ENCODE measurements at regions not wholly inside any gene's neighbourhood (a gene's known extent, or its start where the extent isn't known, plus 50 kb on each side); places are given as distances from the start of the nearest gene placed in this dataset.
"Not testable (repeated sequence)": the region's sequence is repeated elsewhere in the genome, so short reads cannot be mapped to it uniquely, and the experiment has no call there.

DNA sequence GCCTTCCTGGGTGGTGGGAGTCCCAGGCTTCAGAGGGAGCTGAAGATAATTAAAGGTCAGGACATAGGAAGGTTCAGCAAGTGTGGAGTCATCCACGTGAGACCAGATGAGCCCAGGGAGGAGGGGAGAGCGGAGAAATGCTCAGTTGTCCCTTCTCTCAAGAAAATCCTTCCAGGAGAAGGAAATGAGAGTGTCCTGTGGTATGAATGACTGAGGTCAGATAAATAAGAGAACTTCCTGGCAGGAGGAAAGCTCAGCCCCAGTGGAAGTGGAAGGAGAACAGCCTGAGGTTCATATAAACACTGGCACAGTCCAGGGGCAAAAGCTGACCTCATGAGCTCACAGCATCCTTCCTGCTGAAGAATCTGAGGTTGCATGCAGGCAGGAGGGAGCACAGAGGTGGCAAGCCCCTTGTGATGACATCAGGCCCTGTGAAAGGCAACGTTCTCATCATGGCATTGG, 97.6 kb downstream of the NAV1 start:
- H3K9me3 Mint-ChIP-seq, result no peaks in the 10 kb centered on the region
- H3K4me3 Mint-ChIP-seq, result no peak overlapping the region
- peaks cover 0 to 7% (median 2%) of the 10 kb centered on the region in 3 donors for H3K27me3 Mint-ChIP-seq (ENCODE audit: low read depth in 3 of 3)
- no peak overlapping the region for H3K27ac Mint-ChIP-seq
- no peak for DNase-seq
- H3K4me1 Mint-ChIP-seq, result no peaks in the 10 kb centered on the region
- no peaks in the 10 kb centered on the region for H3K36me3 Mint-ChIP-seq

DNA sequence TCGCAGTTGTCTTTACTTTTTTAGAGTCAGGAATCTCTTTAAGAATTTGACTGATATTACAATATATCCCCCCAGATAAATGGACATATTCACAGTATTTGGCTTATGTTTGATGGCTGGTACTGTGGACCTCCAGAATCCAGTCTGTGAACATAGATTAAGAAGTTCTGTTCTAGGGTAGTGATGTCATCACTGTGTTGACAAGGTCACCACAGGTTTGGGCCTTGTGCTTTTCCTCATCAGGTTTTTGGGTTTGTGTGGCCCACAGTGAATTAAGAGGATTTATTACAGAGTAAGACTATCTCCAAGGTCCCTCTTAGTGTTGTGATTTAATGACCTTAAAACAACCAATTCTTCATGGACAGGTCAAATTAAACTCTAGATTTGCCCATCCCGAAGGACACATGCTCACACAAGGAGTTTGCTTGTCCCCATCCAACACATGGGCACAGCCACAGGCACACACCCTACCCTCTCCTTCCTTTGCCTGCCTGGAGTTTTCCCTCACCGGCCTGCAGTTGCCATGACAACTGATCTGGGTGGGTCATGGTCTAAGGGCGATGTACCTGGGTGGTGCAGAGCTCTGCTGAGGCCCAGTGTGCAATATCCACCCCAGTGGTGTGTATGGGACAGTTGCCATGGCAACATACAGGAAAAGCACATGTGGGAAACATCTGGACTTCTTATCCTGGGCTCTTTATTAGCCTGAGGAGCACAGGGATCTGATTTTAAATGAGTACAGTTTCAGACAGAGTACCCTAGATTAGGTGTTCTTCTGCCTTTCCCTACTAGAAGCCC, 98.6 kb downstream of the NAV1 start:
- Mint-ChIP-seq H3K4me1 (no peaks in the 10 kb centered on the region), H3K36me3 (no peaks in the 10 kb centered on the region), H3K27me3 (ENCODE audit: low read depth in 3 of 3) (peaks cover 0 to 7% (median under 1%) of the 10 kb centered on the region in 3 donors), H3K27ac (no peak overlapping the region), H3K9me3 (no peaks in the 10 kb centered on the region), H3K4me3 (no peak overlapping the region)
- DNase-seq, result no peak

DNA sequence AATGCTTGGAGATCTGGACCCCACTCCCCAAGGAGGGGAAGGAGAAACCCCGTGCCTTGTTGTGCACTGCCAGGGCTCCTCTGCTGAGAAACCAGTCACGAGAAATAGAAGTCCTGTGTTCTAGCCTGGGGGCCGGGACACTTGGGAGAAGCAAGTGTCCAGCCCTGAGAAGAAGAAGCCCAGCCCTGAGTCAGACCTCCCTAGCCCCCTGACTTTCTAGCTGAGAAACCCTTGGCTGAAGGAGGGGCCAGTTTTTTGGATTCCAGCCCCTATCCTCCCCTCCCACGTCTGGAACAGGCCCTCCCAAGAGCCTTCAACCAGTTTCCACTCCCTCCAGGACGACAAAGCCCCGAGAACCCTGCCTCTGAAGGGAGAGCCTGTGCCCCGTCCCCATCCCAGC, 100.5 kb downstream of the NAV1 start:
- no peak for DNase-seq
- Mint-ChIP-seq H3K4me1 (no peaks in the 10 kb centered on the region), H3K27me3 (ENCODE audit: low read depth in 3 of 3) (peaks cover 1 to 8% (median 2%) of the 10 kb centered on the region in 3 donors), H3K27ac (no peak overlapping the region), H3K9me3 (no peaks in the 10 kb centered on the region), H3K4me3 (no peak overlapping the region), H3K36me3 (no peaks in the 10 kb centered on the region)

DNA sequence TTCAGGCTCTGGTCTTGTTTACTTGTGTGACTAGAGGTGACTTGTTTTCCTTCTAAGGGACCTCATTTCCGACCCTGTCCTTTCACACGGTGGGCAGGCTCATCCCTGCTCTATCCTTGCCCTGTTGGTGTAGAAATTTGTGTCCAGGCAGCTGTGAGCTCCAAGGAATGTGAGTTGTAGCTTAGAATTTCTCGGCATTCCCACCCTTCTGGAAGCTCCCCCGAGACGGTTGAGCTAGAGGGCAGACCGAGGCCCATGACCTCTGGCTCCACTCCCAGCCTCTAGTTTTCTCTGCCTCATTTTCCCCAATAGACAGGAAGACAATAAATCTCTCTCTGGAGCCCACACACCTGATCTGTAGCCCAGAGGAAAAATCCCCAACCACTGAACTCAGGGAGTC, 100.9 kb downstream of the NAV1 start:
- Mint-ChIP-seq H3K27me3 (ENCODE audit: low read depth in 3 of 3) (peaks cover 2 to 7% (median 3%) of the 10 kb centered on the region in 3 donors), H3K4me3 (no peak overlapping the region), H3K27ac (no peak overlapping the region), H3K36me3 (no peaks in the 10 kb centered on the region), H3K9me3 (no peaks in the 10 kb centered on the region), H3K4me1 (no peaks in the 10 kb centered on the region)
- DNase-seq, result no peak

DNA sequence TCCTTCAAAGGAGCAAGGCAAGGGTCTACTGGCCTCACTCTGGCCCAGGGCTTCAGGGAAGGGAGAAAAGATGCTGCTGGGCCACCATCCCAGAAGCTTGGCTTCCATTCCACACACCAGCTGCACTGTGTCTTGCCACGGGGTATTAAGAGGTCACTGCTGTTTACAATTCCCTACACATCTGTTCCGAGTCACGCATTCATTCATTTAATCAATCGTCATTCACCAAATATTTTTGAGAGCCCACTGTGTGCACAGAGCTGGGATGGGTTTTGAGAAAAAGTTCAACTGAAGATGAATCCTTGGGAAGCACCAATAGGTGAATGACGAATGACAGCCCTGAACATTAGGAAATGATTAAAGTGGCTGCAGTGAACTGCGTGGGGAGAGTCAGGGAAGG, 101.7 kb downstream of the NAV1 start:
- Mint-ChIP-seq H3K4me1 (no peaks in the 10 kb centered on the region), H3K27ac (no peak overlapping the region), H3K27me3 (ENCODE audit: low read depth in 3 of 3) (peaks cover 2 to 5% (median 3%) of the 10 kb centered on the region in 3 donors), H3K4me3 (no peak overlapping the region), H3K9me3 (no peaks in the 10 kb centered on the region), H3K36me3 (no peaks in the 10 kb centered on the region)
- no peak for DNase-seq

DNA sequence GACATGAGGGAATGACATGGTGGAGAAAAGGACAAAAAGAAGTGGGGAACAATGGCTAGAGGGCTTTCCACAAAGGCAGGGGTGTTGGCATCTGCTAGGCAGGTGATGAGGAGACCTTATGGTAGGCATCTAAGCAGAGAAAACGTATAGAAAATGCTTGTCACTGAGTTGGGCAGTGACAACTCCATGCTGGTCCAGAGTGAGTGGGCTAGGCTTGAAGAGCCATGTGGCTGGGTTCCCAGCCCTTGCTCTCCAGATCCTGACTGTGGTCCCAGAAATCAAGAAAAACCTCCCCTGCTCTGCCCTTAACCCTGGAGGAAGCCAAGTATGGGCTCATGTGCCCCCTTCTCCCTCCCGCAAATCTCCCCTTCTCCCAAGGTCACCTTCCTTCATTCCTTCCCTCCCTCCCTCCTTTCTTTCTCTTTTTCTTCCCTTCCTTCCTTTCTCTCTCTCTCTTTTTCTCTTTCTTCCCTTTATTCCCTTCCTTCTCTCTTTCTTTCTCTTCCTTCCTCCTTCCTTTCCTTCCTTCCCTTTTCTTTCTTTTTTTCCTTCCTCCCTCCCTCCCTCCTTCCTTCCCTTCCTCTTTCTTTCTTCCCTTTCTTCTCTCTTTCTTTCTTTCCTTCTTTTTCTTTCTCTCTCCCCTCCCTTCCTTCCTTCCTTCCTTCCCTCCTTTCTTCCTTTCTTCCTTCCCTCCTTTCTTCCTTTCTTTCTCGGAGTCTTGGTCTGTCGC, 102.8 kb downstream of the NAV1 start:
- H3K9me3 Mint-ChIP-seq, result no peaks in the 10 kb centered on the region
- H3K27ac Mint-ChIP-seq, result peak overlapping the region in 1 of 6 donors; percentile 9

DNA sequence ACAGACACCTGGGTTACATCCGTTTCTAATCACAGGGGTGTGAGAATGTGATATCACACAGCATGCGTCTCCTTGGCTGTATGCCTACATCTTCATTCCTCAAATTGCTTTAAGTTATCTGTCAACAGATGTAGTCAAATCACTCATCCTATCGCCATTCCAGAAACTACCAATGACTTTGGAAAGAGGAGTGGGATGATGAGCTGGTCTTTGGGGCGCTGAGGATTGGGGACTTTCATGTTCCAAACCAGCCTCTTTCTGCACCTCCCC, 104.8 kb downstream of the NAV1 start:
- H3K27me3 Mint-ChIP-seq (ENCODE audit: low read depth in 3 of 3), result peaks cover 2 to 6% (median 5%) of the 10 kb centered on the region in 3 donors
- H3K36me3 Mint-ChIP-seq, result no peaks in the 10 kb centered on the region
- H3K4me1 Mint-ChIP-seq, result peaks cover 0 to 2% of the 10 kb centered on the region in 2 donors
- no peak overlapping the region for H3K27ac Mint-ChIP-seq
- no peaks in the 10 kb centered on the region for H3K9me3 Mint-ChIP-seq
- no peak for DNase-seq
- H3K4me3 Mint-ChIP-seq, result no peak overlapping the region

More for the DNA sequence above, 102.8 kb downstream of the NAV1 start:
- peaks cover 2 to 5% (median 3%) of the 10 kb centered on the region in 3 donors for H3K27me3 Mint-ChIP-seq (ENCODE audit: low read depth in 3 of 3)
- no peaks in the 10 kb centered on the region for H3K4me1 Mint-ChIP-seq
- H3K36me3 Mint-ChIP-seq, result no peaks in the 10 kb centered on the region
- DNase-seq, result no peak
- H3K4me3 Mint-ChIP-seq, result no peak overlapping the region

DNA sequence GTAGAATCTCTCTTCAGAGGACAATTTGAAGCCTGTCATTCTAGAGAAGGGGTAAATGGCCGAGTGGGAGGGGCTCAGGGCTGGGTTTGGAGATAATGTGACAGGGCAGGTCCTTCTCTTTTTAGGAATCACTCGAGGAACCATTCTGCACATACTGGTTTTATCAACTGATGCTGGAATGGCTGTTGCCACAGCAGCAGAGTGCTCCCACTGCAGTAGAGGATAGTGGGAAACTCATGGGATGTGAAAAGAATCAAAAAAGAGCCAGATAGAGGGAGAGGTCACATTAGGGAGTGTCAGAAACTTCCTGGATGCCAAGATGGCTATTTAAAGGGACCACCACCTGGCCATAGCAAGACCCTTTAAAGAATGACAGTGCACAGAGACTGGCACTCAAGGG, 105.3 kb downstream of the NAV1 start:
- H3K27me3 Mint-ChIP-seq (ENCODE audit: low read depth in 3 of 3), result peaks cover 2 to 6% (median 5%) of the 10 kb centered on the region in 3 donors
- H3K4me3 Mint-ChIP-seq, result no peak overlapping the region
- no peaks in the 10 kb centered on the region for H3K9me3 Mint-ChIP-seq
- no peaks in the 10 kb centered on the region for H3K36me3 Mint-ChIP-seq
- H3K4me1 Mint-ChIP-seq, result peaks cover 0 to 2% of the 10 kb centered on the region in 2 donors
- DNase-seq, result no peak
- no peak overlapping the region for H3K27ac Mint-ChIP-seq

DNA sequence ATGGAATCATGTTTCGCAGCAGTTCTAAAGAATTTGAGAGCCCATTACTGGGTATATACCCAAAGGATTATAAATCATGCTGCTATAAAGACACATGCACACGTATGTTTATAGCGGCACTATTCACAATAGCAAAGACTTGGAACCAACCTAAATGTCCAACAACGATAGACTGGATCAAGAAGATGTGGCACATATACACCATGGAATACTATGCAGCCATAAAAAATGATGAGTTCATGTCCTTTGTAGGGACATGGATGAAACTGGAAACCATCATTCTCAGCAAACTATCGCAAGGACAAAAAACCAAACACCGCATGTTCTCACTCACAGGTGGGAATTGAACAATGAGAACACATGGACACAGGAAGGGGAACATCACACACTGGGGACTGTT, 106.1 kb downstream of the NAV1 start:
- not testable (repeated sequence) for H3K4me3 Mint-ChIP-seq; H3K9me3 Mint-ChIP-seq; DNase-seq; H3K27ac Mint-ChIP-seq; H3K36me3 Mint-ChIP-seq; H3K27me3 Mint-ChIP-seq (ENCODE audit: low read depth in 3 of 3); H3K4me1 Mint-ChIP-seq

DNA sequence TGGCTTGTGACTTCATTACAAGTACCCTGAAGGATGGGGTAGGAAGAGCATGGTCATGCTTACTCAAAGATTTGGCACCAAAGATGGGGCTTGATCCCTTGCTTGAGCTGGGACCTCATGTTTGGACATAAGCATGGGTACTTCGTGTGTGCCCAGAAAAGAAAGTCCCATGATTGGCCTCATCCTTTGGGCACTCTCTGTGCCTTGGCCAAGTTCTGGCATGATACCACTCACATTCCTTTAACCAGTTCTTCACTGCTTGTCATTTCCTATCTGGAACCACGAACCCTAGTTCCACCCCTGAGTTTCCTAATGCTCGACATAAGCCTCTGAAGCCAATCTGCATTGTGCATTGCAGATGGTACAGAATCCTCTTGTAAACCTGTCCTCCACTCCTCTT, 107.0 kb downstream of the NAV1 start:
- no peak for DNase-seq
- Mint-ChIP-seq H3K27me3 (ENCODE audit: low read depth in 3 of 3) (peaks cover 2 to 12% (median 9%) of the 10 kb centered on the region in 3 donors), H3K9me3 (no peaks in the 10 kb centered on the region), H3K4me3 (no peak overlapping the region), H3K27ac (no peak overlapping the region), H3K4me1 (peaks cover 0 to 2% of the 10 kb centered on the region in 2 donors), H3K36me3 (no peaks in the 10 kb centered on the region)

DNA sequence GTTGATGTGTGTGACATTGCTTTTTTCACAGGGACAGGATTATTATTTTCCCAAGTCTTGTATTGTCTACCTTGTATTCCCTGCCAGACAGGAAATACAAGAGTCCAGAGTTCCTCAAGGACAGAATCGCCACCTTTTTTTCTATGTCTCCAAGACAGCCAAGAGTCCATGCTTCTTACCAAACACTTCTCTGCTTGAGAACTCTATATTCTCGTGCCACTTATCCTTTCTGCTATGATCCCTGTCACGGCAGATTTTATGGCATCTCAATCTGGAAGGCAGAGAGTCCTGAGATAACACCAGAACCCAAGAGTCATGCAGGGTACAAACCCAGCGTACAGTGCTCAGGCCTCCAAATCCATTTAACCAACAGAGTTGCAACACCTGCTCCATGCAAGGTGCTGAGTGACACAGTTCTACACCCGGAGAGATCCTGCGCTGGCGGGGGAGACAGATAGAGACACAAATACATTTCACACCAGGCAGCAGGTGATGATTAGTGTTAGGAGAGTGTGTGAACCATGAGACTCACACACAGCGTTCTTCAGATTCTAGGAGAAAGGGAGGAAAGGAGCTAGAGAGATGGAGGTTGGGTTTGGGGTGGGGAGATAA, 107.6 kb downstream of the NAV1 start:
- Mint-ChIP-seq H3K4me3 (peak overlapping the region in 1 of 5 donors; percentile 33), H3K27ac (no peak overlapping the region), H3K9me3 (no peaks in the 10 kb centered on the region), H3K36me3 (no peaks in the 10 kb centered on the region), H3K4me1 (peaks cover 0 to 2% of the 10 kb centered on the region in 2 donors), H3K27me3 (ENCODE audit: low read depth in 3 of 3) (peaks cover 2 to 10% (median 9%) of the 10 kb centered on the region in 3 donors)
- DNase-seq, result no peak

DNA sequence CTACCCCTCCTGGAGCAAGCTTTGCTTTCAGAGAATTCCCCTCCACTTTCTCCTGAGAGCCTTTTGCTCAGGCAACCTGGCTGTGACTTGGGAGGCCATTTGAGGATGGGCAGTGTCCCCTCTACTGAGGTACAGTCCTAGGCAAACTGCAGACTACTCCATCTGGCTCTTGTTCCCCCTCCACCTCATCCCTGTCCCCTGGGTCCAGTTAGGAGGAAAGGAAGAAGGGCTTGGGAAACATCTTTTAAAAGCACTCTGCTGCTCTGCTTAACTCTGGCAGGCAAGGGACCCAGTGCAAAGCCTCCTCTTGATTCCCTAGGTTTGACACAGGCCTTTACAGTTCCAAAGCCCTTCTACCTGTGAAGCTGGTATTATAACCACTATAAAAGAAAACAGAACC, 108.2 kb downstream of the NAV1 start:
- Mint-ChIP-seq H3K4me3 (no peak overlapping the region), H3K36me3 (no peaks in the 10 kb centered on the region), H3K9me3 (no peaks in the 10 kb centered on the region), H3K27me3 (ENCODE audit: low read depth in 3 of 3) (peaks cover 2 to 16% (median 9%) of the 10 kb centered on the region in 3 donors), H3K4me1 (peaks cover 0 to 2% of the 10 kb centered on the region in 2 donors), H3K27ac (no peak overlapping the region)
- no peak for DNase-seq

DNA sequence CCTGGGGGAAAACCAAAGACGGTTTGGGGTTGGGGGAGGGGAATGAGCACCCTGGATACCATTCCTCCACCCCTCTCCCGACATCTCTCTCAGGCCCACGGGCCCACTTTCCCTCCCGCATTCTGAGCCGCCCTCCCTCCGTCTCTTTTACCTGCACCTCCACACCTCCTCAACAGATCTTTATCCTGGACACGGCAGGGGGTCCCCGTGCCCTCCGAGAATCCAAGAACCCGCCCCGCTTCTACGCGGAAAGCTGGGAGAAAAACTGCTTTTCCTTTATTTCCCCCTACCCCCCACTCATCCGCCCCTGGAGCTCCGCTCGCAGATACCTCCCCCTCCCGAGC, 108.8 kb downstream of the NAV1 start:
- H3K27me3 Mint-ChIP-seq (ENCODE audit: low read depth in 3 of 3), result peaks cover 0 to 16% (median 9%) of the 10 kb centered on the region in 3 donors
- DNase-seq, result no peak
- no peaks in the 10 kb centered on the region for H3K9me3 Mint-ChIP-seq
- H3K4me3 Mint-ChIP-seq, result no peak overlapping the region
- no peak overlapping the region for H3K27ac Mint-ChIP-seq
- H3K36me3 Mint-ChIP-seq, result no peaks in the 10 kb centered on the region
- peaks cover 0 to 2% of the 10 kb centered on the region in 2 donors for H3K4me1 Mint-ChIP-seq
